ENCODE measurements at regions not wholly inside any gene's neighbourhood (a gene's known extent, or its start where the extent isn't known, plus 50 kb on each side); places are given as distances from the start of the nearest gene placed in this dataset.

GRCh38 chr9:108081112-108081511 is 591.5 kb upstream of the KLF4 start:
- Histone ChIP-seq H3K23ac (ENCODE audit: low read length in 2 of 2) (no peak overlapping the region), H3K14ac (ENCODE audit: low read length in 2 of 2) (no peak overlapping the region), H3K4me3 (ENCODE audit: insufficient read depth in 1 of 2, low read depth in 1 of 2, low read length in 2 of 2) (no peak overlapping the region), H3K27me3 (ENCODE audit: control insufficient read depth in 1 of 2, insufficient read depth in 1 of 2, low read length in 2 of 2) (no peaks in the 10 kb centered on the region), H2BK12ac (ENCODE audit: low read length in 2 of 2) (no peak overlapping the region), H2AFZ (ENCODE audit: low read depth, low read length) (no peak overlapping the region), H3K79me1 (replicated peaks; ENCODE audit: low read length, poor library complexity, severe bottlenecking) (no peaks in the 10 kb centered on the region), H3K4me1 (ENCODE audit: control insufficient read depth, insufficient read depth, low read depth, low read length) (no peaks in the 10 kb centered on the region), H3K4ac (ENCODE audit: low read depth in 1 of 2, low read length in 2 of 2) (no peak overlapping the region), H2BK15ac (ENCODE audit: low read depth, poor library complexity, severe bottlenecking) (no peak overlapping the region), H2BK120ac (ENCODE audit: low read depth, low read length) (no peak overlapping the region), H3K27ac (ENCODE audit: low read length, poor library complexity, severe bottlenecking) (no peak overlapping the region), H3K9ac (ENCODE audit: low read length) (no peak overlapping the region), H3K36me3 (ENCODE audit: control insufficient read depth in 1 of 2, insufficient read depth in 2 of 2, low read depth in 1 of 2, low read length in 2 of 2) (no peaks in the 10 kb centered on the region), H4K91ac (ENCODE audit: low read length) (no peak overlapping the region), H2AK5ac (ENCODE audit: low read length, severe bottlenecking) (no peak overlapping the region), H2BK5ac (ENCODE audit: low read depth, low read length, poor library complexity, severe bottlenecking) (no peak overlapping the region), H3K9me3 (ENCODE audit: control insufficient read depth, low read length) (no peaks in the 10 kb centered on the region), H3K18ac (ENCODE audit: low read depth in 1 of 2, low read length in 2 of 2) (no peak overlapping the region), H4K8ac (ENCODE audit: low read length) (no peak overlapping the region), H3K4me2 (ENCODE audit: low read length, poor library complexity, severe bottlenecking) (no peak overlapping the region)
- DNase-seq: no peak

- no peak overlapping the region for H3K27ac ChIP-seq (ENCODE audit: low read length, poor library complexity, severe bottlenecking)
- no peak overlapping the region for H3K4me2 ChIP-seq (ENCODE audit: low read length, poor library complexity, severe bottlenecking)
- no peaks in the 10 kb centered on the region for H3K4me1 ChIP-seq (ENCODE audit: control insufficient read depth, insufficient read depth, low read depth, low read length)
- no peak overlapping the region for H3K23ac ChIP-seq (ENCODE audit: low read length in 2 of 2)
- H2AK5ac ChIP-seq (ENCODE audit: low read length, severe bottlenecking): no peak overlapping the region
- no peak overlapping the region for H2BK120ac ChIP-seq (ENCODE audit: low read depth, low read length)
- no peak overlapping the region for H4K91ac ChIP-seq (ENCODE audit: low read length)
- no peak overlapping the region for H2BK15ac ChIP-seq (ENCODE audit: low read depth, poor library complexity, severe bottlenecking)
- no peak overlapping the region for H2BK5ac ChIP-seq (ENCODE audit: low read depth, low read length, poor library complexity, severe bottlenecking)
- H2AFZ ChIP-seq (ENCODE audit: low read depth, low read length): no peak overlapping the region
- H3K4ac ChIP-seq (ENCODE audit: low read depth in 1 of 2, low read length in 2 of 2): no peak overlapping the region
- no peaks in the 10 kb centered on the region for H3K27me3 ChIP-seq (ENCODE audit: control insufficient read depth in 1 of 2, insufficient read depth in 1 of 2, low read length in 2 of 2)
- H3K79me1 ChIP-seq (replicated peaks; ENCODE audit: low read length, poor library complexity, severe bottlenecking): no peaks in the 10 kb centered on the region
- H3K9ac ChIP-seq (ENCODE audit: low read length): no peak overlapping the region
- DNase-seq: no peak
- no peaks in the 10 kb centered on the region for H3K36me3 ChIP-seq (ENCODE audit: control insufficient read depth in 1 of 2, insufficient read depth in 2 of 2, low read depth in 1 of 2, low read length in 2 of 2)
- no peak overlapping the region for H3K14ac ChIP-seq (ENCODE audit: low read length in 2 of 2)
- H4K8ac ChIP-seq (ENCODE audit: low read length): no peak overlapping the region
- WGBS: 98% methylated on average over 3 of the region's 3 CpGs
- H3K18ac ChIP-seq (ENCODE audit: low read depth in 1 of 2, low read length in 2 of 2): no peak overlapping the region
- no peak overlapping the region for H2BK12ac ChIP-seq (ENCODE audit: low read length in 2 of 2)
- no peak overlapping the region for H3K4me3 ChIP-seq (ENCODE audit: insufficient read depth in 1 of 2, low read depth in 1 of 2, low read length in 2 of 2)
- no peaks in the 10 kb centered on the region for H3K9me3 ChIP-seq (ENCODE audit: control insufficient read depth, low read length)
Measured at GRCh38 chr9:108080285-108080684, 590.7 kb upstream of the KLF4 start.

- H3K79me1 ChIP-seq (replicated peaks; ENCODE audit: low read length, poor library complexity, severe bottlenecking): no peaks in the 10 kb centered on the region
- H3K18ac ChIP-seq (ENCODE audit: low read depth in 1 of 2, low read length in 2 of 2): no peak overlapping the region
- no peak overlapping the region for H3K4me3 ChIP-seq (ENCODE audit: insufficient read depth in 1 of 2, low read depth in 1 of 2, low read length in 2 of 2)
- H3K4ac ChIP-seq (ENCODE audit: low read depth in 1 of 2, low read length in 2 of 2): no peak overlapping the region
- no peak overlapping the region for H2AK5ac ChIP-seq (ENCODE audit: low read length, severe bottlenecking)
- no peak overlapping the region for H3K23ac ChIP-seq (ENCODE audit: low read length in 2 of 2)
- H3K4me2 ChIP-seq (ENCODE audit: low read length, poor library complexity, severe bottlenecking): no peak overlapping the region
- 94% methylated on average over 2 of the region's 2 CpGs for WGBS
- no peak overlapping the region for H2AFZ ChIP-seq (ENCODE audit: low read depth, low read length)
- H2BK5ac ChIP-seq (ENCODE audit: low read depth, low read length, poor library complexity, severe bottlenecking): no peak overlapping the region
- H2BK120ac ChIP-seq (ENCODE audit: low read depth, low read length): no peak overlapping the region
- no peak overlapping the region for H3K27ac ChIP-seq (ENCODE audit: low read length, poor library complexity, severe bottlenecking)
- no peak overlapping the region for H2BK12ac ChIP-seq (ENCODE audit: low read length in 2 of 2)
- no peaks in the 10 kb centered on the region for H3K9me3 ChIP-seq (ENCODE audit: control insufficient read depth, low read length)
- H3K27me3 ChIP-seq (ENCODE audit: control insufficient read depth in 1 of 2, insufficient read depth in 1 of 2, low read length in 2 of 2): no peaks in the 10 kb centered on the region
- no peak overlapping the region for H4K91ac ChIP-seq (ENCODE audit: low read length)
- H4K8ac ChIP-seq (ENCODE audit: low read length): no peak overlapping the region
- no peak overlapping the region for H2BK15ac ChIP-seq (ENCODE audit: low read depth, poor library complexity, severe bottlenecking)
- DNase-seq: no peak
- no peaks in the 10 kb centered on the region for H3K4me1 ChIP-seq (ENCODE audit: control insufficient read depth, insufficient read depth, low read depth, low read length)
- H3K36me3 ChIP-seq (ENCODE audit: control insufficient read depth in 1 of 2, insufficient read depth in 2 of 2, low read depth in 1 of 2, low read length in 2 of 2): no peaks in the 10 kb centered on the region
- H3K14ac ChIP-seq (ENCODE audit: low read length in 2 of 2): no peak overlapping the region
- no peak overlapping the region for H3K9ac ChIP-seq (ENCODE audit: low read length)
Measured at GRCh38 chr9:108078811-108079210, 589.2 kb upstream of the KLF4 start.

- no peak overlapping the region for H3K4ac ChIP-seq (ENCODE audit: low read depth in 1 of 2, low read length in 2 of 2)
- no peak overlapping the region for H3K4me3 ChIP-seq (ENCODE audit: insufficient read depth in 1 of 2, low read depth in 1 of 2, low read length in 2 of 2)
- H3K9me3 ChIP-seq (ENCODE audit: control insufficient read depth, low read length): no peaks in the 10 kb centered on the region
- H3K27me3 ChIP-seq (ENCODE audit: control insufficient read depth in 1 of 2, insufficient read depth in 1 of 2, low read length in 2 of 2): no peaks in the 10 kb centered on the region
- H3K14ac ChIP-seq (ENCODE audit: low read length in 2 of 2): no peak overlapping the region
- H3K23ac ChIP-seq (ENCODE audit: low read length in 2 of 2): no peak overlapping the region
- no peak overlapping the region for H3K18ac ChIP-seq (ENCODE audit: low read depth in 1 of 2, low read length in 2 of 2)
- 95% methylated on average over 8 of the region's 8 CpGs for WGBS
- no peak overlapping the region for H2BK12ac ChIP-seq (ENCODE audit: low read length in 2 of 2)
- H4K8ac ChIP-seq (ENCODE audit: low read length): no peak overlapping the region
- no peak overlapping the region for H2AK5ac ChIP-seq (ENCODE audit: low read length, severe bottlenecking)
- H3K9ac ChIP-seq (ENCODE audit: low read length): no peak overlapping the region
- H2BK15ac ChIP-seq (ENCODE audit: low read depth, poor library complexity, severe bottlenecking): no peak overlapping the region
- H3K4me1 ChIP-seq (ENCODE audit: control insufficient read depth, insufficient read depth, low read depth, low read length): no peaks in the 10 kb centered on the region
- no peak overlapping the region for H3K4me2 ChIP-seq (ENCODE audit: low read length, poor library complexity, severe bottlenecking)
- no peak for DNase-seq
- no peak overlapping the region for H2BK120ac ChIP-seq (ENCODE audit: low read depth, low read length)
- no peak overlapping the region for H2BK5ac ChIP-seq (ENCODE audit: low read depth, low read length, poor library complexity, severe bottlenecking)
- no peak overlapping the region for H3K27ac ChIP-seq (ENCODE audit: low read length, poor library complexity, severe bottlenecking)
- H4K91ac ChIP-seq (ENCODE audit: low read length): no peak overlapping the region
- H3K36me3 ChIP-seq (ENCODE audit: control insufficient read depth in 1 of 2, insufficient read depth in 2 of 2, low read depth in 1 of 2, low read length in 2 of 2): no peaks in the 10 kb centered on the region
- H2AFZ ChIP-seq (ENCODE audit: low read depth, low read length): no peak overlapping the region
- no peaks in the 10 kb centered on the region for H3K79me1 ChIP-seq (replicated peaks; ENCODE audit: low read length, poor library complexity, severe bottlenecking)
Measured at GRCh38 chr9:108078375-108078774, 588.8 kb upstream of the KLF4 start.
